Panc1 (cell line): ENCODE measurements at regions not wholly inside any gene's neighbourhood (a gene's known extent, or its start where the extent isn't known, plus 50 kb on each side); places are given as distances from the start of the nearest gene placed in this dataset.

Source experiments
- ATAC-seq: fragments of 200-7000 bp; cut with Tn5 transposase; 2 replicates; pipeline ENCODE4 v1.9.1; 2020; ENCODE audit warnings: mild to moderate bottlenecking, moderate library complexity
- BruUV-seq: library from RNA; stranded (reverse); fragments of 400-500 nt; replicated peaks from 2 replicates; lab custom pipeline; 2021; lab: Mats Ljungman, UMichigan
- CTCF ChIA-PET: fragments of 300-600 bp; sonication (Branson Sonifier 250); formaldehyde crosslinking; loops from one replicate; lab custom pipeline; 2022; ENCODE audit warnings: antibody characterized with exemption; lab: Charles Lee
- POLR2A ChIA-PET: fragments of 300-600 bp; sonication (Branson Sonifier 250); formaldehyde crosslinking; loops from one replicate; lab custom pipeline; 2022; ENCODE audit warnings: antibody characterized with exemption; lab: Charles Lee
- DNase-seq: peaks from one replicate; pipeline ENCODE4 v3.0.0-alpha.2; 2010; ENCODE audit warnings: low read depth, low spot score
- H3K27ac ChIP-seq: 2 replicates; pipeline ENCODE4 v1.5.1; 2011; ENCODE audit warnings: mild to moderate bottlenecking, low read length, inconsistent platforms
- H3K27me3 ChIP-seq: fragments of 200-500 bp; sonication (Bioruptor generic); 2 replicates; pipeline ENCODE4 v1.6.0; 2014; ENCODE audit warnings: low read length, inconsistent platforms; ENCODE audit not compliant: control insufficient read depth, insufficient read depth
- H3K36me3 ChIP-seq: fragments of 200-500 bp; sonication (Bioruptor generic); 2 replicates; pipeline ENCODE4 v1.5.1; 2014; ENCODE audit warnings: inconsistent platforms, mild to moderate bottlenecking, low read length, moderate library complexity; ENCODE audit not compliant: control insufficient read depth, insufficient read depth
- H3K4me1 ChIP-seq: 2 replicates; pipeline ENCODE4 v1.5.1; 2011; ENCODE audit warnings: inconsistent platforms, mild to moderate bottlenecking, low read length, moderate library complexity; ENCODE audit not compliant: control insufficient read depth, insufficient read depth
- H3K4me3 ChIP-seq, 2 experiments: 2 replicates each; pipeline ENCODE4 v1.5.1; 2011 to 2012; ENCODE audit warnings: low read depth in 2 of 2, low read length in 2 of 2, mild to moderate bottlenecking in 2 of 2, inconsistent platforms in 1 of 2, moderate library complexity in 1 of 2
- H3K9me3 ChIP-seq: fragments of 200-500 bp; sonication (Bioruptor generic); 2 replicates; pipeline ENCODE4 v1.5.1; 2014; ENCODE audit warnings: low read depth, mild to moderate bottlenecking, inconsistent platforms, low read length, moderate library complexity; ENCODE audit not compliant: control insufficient read depth, insufficient read depth
- CTCF ChIP-seq: fragments of 450-650 bp; IDR thresholded peaks from 2 replicates; pipeline ENCODE4 v1.5.1; 2017; ENCODE audit warnings: mild to moderate bottlenecking
- POLR2AphosphoS5 ChIP-seq: IDR thresholded peaks from 2 replicates; pipeline ENCODE4 v1.6.1; 2012; ENCODE audit warnings: mild to moderate bottlenecking, low read depth, low read length, moderate library complexity
- SIN3A ChIP-seq: IDR thresholded peaks from 2 replicates; pipeline ENCODE4 v1.6.1; 2012; ENCODE audit warnings: low read depth, mild to moderate bottlenecking, low read length, moderate library complexity, borderline replicate concordance; ENCODE audit not compliant: insufficient read depth
- TCF7L2 ChIP-seq: IDR thresholded peaks from 2 replicates; pipeline ENCODE4 v1.6.1; 2011; ENCODE audit warnings: mild to moderate bottlenecking, low read depth, low read length, inconsistent platforms
- in situ Hi-C: cut with HindIII; loops from 2 replicates; pipeline ENCODE4 v1.10.0; 2016; ENCODE audit warnings: low sequenced_read_pairs, low pct_unique_long_range_greater_than_20kb
- intact Hi-C: fragments of 100-400 bp; cut with micrococcal nuclease; formaldehyde crosslinking; loops from one replicate; pipeline ENCODE4 v1.10.0; 2022; ENCODE audit not compliant: unreplicated experiment
- TF ChIP-seq, protein P1 (sequence below), 2 experiments: IDR thresholded peaks; 2 replicates each; pipeline ENCODE4 v1.6.1; 2011 to 2012; ENCODE audit warnings: low read depth in 2 of 2, control low read depth in 1 of 2, low read length in 1 of 2, mild to moderate bottlenecking in 1 of 2, moderate library complexity in 1 of 2; ENCODE audit not compliant: insufficient read depth in 1 of 2

- Histone ChIP-seq H3K4me1 (no peaks in the 10 kb centered on the region), H3K9me3 (no peaks in the 10 kb centered on the region), H3K27ac (no peak overlapping the region), H3K4me3 (no peak overlapping the region), H3K36me3 (no peaks in the 10 kb centered on the region), H3K27me3 (no peaks in the 10 kb centered on the region)
- no peak for TF ChIP-seq POLR2AphosphoS5
- TF ChIP-seq, protein P1, sequence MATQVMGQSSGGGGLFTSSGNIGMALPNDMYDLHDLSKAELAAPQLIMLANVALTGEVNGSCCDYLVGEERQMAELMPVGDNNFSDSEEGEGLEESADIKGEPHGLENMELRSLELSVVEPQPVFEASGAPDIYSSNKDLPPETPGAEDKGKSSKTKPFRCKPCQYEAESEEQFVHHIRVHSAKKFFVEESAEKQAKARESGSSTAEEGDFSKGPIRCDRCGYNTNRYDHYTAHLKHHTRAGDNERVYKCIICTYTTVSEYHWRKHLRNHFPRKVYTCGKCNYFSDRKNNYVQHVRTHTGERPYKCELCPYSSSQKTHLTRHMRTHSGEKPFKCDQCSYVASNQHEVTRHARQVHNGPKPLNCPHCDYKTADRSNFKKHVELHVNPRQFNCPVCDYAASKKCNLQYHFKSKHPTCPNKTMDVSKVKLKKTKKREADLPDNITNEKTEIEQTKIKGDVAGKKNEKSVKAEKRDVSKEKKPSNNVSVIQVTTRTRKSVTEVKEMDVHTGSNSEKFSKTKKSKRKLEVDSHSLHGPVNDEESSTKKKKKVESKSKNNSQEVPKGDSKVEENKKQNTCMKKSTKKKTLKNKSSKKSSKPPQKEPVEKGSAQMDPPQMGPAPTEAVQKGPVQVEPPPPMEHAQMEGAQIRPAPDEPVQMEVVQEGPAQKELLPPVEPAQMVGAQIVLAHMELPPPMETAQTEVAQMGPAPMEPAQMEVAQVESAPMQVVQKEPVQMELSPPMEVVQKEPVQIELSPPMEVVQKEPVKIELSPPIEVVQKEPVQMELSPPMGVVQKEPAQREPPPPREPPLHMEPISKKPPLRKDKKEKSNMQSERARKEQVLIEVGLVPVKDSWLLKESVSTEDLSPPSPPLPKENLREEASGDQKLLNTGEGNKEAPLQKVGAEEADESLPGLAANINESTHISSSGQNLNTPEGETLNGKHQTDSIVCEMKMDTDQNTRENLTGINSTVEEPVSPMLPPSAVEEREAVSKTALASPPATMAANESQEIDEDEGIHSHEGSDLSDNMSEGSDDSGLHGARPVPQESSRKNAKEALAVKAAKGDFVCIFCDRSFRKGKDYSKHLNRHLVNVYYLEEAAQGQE (IDR thresholded peaks at IDR 0.05; ENCODE audit: insufficient read depth in 1 of 2, low read depth in 2 of 2, low read length in 1 of 2), result no peak
- no peak for TF ChIP-seq TCF7L2
- no peak for TF ChIP-seq SIN3A
- TF ChIP-seq CTCF, result no peak
- intact Hi-C loops, result no loop called here
- POLR2A ChIA-PET, result no interaction called here
- ATAC-seq (no peak), DNase-seq (no peak)
- in situ Hi-C loops, result no loop called here
- CTCF ChIA-PET, result no interaction called here
- no TSS peak for BruUV-seq
Observed at GRCh38 chr4:152115118-152115517, 354.3 kb upstream of the GATB start.

GRCh38 chr4:152114562-152114961 lies 353.8 kb upstream of the GATB start:
- intact Hi-C loops, result no loop called here
- H3K9me3 ChIP-seq, result no peaks in the 10 kb centered on the region
- BruUV-seq, result no TSS peak

More at GRCh38 chr4:152114562-152114961, 353.8 kb upstream of the GATB start:
- POLR2A ChIA-PET, result no interaction called here
- Histone ChIP-seq H3K36me3 (no peaks in the 10 kb centered on the region), H3K27me3 (no peaks in the 10 kb centered on the region), H3K4me1 (no peaks in the 10 kb centered on the region), H3K4me3 (no peak overlapping the region), H3K27ac (no peak overlapping the region)
- ATAC-seq, result no peak
- TF ChIP-seq POLR2AphosphoS5 (no peak), SIN3A (no peak), CTCF (no peak), TCF7L2 (no peak)
- TF ChIP-seq, protein P1 (IDR thresholded peaks at IDR 0.05; ENCODE audit: insufficient read depth in 1 of 2, low read depth in 2 of 2, low read length in 1 of 2), result no peak
- no peak for DNase-seq
- CTCF ChIA-PET, result no interaction called here
- in situ Hi-C loops, result no loop called here
